GM18519 (cell line): ENCODE measurements at regions not wholly inside any gene's neighbourhood (a gene's known extent, or its start where the extent isn't known, plus 50 kb on each side); places are given as distances from the start of the nearest gene placed in this dataset.

ENCODE experiments used
- ATAC-seq: cut with Tn5 transposase; IDR thresholded peaks from one replicate; pipeline ENCODE4 v1.9.1; 2021; ENCODE audit warnings: mild to moderate bottlenecking, moderate library complexity; ENCODE audit not compliant: unreplicated experiment, low FRiP score

DNA sequence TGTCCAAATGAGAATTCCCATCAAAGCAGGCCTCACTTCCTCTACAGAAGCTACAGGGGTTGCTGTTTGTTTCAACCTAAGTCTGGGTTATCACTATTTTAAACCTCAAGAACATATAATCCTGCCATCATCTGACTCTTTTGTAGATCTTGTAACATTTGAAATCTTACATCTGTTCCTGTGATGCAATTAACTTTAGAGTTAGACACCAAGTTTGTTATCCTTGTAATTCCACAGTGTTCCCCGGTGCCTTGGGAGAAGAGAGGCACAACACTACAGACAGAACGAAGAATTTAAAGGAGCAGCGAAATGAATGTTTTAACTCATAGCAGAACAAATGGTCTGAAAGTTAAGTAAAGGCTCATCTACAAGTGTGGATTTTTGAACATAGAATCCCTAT, 116.1 kb downstream of the UCHL5 start:
- ATAC-seq: no peak

DNA sequence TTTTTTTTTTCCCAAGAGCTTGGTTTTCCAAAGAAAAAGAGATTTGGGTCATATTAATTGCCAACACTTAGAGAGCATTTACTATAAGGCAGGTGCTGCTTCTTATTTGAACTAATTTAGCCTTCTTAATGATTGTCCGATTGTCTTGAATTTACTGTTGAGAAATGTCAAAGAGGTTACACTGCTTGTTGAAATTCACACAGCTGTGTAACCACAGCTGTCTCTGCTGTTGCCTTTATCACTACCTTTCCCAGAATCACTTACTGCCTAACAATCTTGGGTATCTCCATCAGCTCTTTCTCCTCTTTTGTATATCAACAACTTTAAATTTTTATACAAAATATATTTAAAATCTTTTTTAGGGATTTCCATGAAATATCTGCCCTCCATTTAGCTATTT, 115.6 kb downstream of the UCHL5 start:
- no peak for ATAC-seq

DNA sequence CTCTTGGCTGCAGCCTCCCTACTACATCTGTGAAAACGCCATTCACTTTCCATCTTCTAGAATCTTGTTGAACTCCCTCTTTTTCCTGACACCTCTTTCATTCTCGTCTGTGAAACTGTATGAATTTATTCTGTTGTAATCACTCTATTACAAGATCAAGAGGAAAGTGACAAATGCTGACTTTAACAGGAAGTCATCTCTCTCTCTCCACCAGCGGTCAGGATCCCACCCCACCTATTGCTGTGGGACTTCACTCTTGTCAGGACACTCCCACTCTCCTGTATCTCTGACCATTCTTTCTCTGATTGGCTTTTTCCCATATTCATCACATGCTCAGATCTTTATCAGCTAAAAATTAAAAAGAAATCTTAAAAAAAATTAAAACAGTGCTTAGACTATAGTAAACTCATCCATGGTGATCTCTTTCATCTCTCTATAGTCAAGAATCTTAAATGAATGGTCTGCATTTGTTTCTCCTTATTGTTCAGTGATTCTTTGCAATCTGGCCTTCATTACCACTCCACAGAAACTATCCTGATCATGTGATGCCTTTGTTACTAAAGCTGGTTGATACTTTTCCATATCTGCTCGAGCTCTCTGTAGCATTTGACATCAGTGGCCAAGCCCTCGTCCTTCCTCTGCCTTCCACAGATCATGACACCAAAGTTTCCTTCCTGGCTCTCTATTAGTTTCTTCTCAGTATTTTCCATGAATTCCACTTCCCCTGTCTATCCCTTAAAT, 113.6 kb downstream of the UCHL5 start:
- ATAC-seq: no peak

DNA sequence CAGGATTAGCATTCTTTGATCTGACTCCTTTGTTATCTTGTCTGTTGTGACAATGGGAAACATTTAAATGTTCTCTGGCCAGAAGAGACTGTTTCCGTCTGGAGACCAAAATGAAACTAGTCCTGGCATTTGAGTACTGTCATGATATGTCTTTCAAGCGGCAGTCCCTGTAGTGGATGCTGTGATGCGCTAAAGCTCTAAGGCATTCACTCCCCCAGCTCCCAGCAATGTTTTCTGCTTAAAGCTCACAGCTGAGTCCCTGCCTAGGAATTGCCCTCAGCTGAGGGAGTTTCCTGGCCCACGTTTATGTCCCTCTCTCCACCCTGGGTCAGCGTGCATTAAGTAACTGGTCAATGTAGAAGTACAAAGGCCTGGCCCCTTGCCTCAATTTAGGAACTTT, 109.4 kb downstream of the UCHL5 start:
- ATAC-seq: no peak

DNA sequence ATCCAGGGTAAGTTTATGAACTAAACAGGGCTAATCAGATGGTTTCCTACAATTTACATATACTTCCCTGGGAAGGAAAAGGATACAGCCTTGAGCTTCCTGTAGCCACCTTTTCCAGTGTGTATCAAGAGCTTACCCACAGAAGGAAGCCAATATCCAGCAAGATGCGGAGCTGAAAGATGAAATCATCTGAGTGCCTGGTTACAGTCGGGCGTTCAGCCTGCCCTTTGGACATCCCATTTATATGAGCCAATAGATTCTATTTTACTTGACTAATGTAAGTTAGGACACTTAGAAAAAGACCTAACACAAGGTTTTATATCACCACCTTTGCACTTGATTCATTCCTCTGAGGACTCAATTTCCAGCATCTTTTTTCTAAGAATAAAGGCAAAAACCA, 108.2 kb downstream of the UCHL5 start:
- ATAC-seq: no peak

DNA sequence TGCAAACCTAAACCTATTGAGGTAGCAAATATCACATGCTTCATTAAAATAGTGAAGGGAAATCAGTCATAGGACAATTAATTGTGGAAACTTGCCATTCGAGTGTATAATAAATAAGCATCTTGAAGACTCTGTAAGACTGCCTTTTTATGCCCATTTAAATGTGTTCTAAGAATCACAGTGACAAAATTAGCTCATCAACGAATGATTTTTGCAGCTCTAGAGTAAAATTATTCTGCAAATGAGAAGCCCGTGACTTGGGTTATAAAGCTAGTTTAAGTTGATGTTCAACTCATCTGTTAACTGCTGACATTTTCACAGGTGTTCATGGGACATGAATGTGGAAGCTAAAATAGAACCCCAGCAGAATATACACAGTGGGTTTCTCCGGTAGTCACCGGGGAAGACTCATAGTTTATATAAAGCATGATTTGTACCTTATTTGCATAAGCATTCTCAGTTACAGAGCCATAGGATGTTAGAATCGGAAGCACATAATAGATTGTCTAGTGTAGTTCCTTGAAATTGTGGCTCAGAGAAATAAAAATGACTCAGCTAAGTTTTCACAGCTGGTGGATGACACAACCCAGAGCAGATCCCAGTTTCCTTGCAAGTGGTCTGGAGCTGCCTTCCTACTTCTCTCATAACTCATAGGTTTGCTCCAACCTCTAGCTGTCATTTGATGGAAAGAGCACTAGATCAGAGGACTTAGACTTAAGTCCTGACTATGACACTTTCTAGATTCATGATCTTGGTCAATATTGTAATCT, 107.3 kb downstream of the UCHL5 start:
- peak; percentile 99 for ATAC-seq

DNA sequence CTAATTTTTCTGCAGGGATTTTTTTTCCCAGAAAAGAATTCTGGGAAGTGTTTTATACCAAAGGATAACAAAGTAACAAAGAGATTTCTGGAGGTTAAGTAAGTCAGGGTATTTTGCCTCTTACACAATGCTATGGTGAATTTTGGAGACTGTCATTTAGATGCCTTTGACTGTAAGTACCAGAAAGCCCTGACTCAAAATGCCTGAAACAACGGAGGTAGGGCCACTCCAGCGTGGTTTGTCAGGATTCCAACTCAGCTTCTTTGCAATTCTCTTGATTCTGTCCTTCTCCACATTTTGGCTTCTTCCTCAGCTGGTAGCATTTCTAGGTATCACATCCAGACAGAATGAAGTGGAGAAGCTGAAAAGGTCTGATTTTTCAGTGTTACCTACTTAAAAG, 106.5 kb downstream of the UCHL5 start:
- no peak for ATAC-seq

DNA sequence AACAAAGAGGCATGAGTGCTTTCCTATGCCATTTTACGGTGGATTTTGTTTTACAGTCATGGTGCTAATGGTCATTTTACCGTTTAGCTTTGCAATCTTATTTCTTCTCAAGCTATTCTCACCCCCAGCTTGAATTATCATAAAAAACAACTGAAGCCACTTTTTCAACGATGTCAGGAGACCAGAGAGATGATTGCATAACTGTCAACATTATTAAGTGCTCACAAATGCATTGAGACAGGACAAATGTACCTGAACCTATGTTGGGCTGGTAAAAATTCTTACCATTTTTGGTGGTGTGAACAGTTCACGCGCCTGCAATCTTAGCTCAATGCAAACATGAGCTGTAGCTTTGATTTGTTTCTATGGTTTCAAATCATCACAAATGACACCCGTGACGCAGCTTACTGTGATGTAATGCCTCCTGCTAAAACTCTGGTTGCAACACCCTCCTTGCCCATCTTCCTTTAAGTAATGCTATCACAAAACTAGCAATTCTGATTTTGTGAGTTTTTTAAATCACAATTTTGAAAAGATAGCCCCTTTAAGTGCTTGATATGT, 104.4 kb downstream of the UCHL5 start:
- no peak for ATAC-seq

DNA sequence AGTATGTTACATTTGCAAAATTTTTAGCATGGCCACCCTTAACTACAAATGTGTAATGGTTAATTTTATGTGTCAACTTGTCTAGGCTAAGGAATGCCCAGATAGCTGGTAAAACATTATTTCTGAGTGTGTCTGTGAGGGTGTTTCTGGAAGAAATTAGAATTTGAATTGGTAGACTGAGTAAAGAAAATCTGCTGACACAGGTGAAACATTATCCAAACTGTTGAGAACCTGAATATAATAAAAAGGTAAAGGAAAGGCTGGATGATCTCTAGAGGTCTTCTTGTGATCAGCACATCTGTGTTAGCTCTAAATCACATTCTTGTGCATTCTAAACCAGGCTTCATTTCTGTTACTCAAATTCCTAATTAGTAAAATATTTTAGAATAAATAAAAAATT, 100.8 kb downstream of the UCHL5 start:
- no peak for ATAC-seq

DNA sequence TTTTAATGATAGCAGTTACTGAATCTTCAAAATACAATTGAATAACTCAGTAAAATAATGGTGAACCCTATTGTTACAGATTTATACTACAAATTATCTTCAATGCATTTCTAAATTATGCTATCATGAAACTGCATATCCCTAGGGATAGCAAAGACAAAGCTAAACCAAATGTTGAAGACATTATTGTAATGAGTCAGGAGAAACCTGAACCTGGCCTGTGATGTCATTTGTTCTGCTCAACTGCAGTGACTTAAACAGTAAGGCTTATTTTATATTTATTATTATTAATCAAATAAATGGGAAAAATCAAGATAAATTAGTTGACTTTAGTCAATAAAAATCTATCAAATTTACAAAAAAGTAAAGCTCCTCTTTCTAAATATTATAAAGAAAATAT, 100.3 kb downstream of the UCHL5 start:
- peak; percentile 46 for ATAC-seq

DNA sequence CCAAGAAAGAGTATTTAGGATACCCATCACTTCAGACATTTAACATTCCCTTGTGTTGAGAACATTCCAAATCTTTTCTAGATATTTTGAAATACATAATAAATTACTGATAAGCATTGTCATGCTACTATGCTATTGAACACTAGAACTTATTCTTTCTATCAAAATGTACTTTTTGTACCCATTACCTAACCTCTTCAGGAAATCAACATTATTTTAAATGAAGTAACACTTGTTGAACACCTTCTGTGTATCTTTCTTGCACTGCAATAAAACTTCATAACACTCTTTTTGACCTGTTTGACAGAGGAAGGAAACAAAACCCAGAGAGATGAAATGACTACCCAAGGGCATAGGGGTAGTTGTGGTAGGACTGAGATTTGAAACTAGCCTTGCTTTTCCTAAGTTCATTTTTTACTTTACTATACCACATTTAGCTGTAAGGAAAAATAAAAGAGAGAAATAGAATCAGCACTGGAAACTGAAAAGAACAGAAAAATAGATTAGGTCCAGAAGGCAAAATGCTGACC, 99.4 kb downstream of the UCHL5 start:
- ATAC-seq: peak; percentile 55
